Endometrial microvascular endothelial cells (primary cell): ENCODE measurements at regions not wholly inside any gene's neighbourhood (a gene's known extent, or its start where the extent isn't known, plus 50 kb on each side); places are given as distances from the start of the nearest gene placed in this dataset.
"Not testable (repeated sequence)": the region's sequence is repeated elsewhere in the genome, so short reads cannot be mapped to it uniquely, and the experiment has no call there.

ENCODE experiments used
- in situ Hi-C: cut with HindIII; loops from 2 replicates; pipeline ENCODE4 v1.10.0; 2017; ENCODE audit warnings: low sequenced_read_pairs, low pct_unique_long_range_greater_than_20kb; ENCODE audit errors: inconsistent ontology term

- in situ Hi-C loops, result no loop called here
Observed at GRCh38 chr10:9305018-9305655, 1250.6 kb downstream of the GATA3 start.

- in situ Hi-C loops, result no loop called here
Observed at GRCh38 chr10:9311702-9312499, 1257.4 kb downstream of the GATA3 start.

DNA sequence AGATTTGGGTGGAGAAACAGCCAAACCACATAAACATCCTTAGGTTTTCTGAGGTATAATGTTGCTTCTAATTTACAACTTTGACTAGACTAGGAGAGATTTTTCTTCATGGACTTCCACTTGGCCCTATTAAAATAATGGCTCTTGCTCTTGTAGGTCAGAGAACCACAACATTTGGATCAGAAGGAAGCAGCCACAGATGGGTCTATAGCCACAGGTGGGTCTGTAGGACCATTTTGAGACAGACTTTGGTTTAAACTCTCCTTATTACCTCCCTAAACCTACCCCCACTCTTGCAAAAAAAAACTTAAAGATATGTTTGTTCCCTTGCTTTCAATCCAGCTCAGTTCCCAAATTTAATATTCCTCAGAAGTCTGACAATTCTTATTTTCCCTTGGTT is 1260.8 kb downstream of the GATA3 start:
- in situ Hi-C loops, result no loop called here

- in situ Hi-C loops, result no loop called here
Observed at GRCh38 chr10:9331583-9332008, 1277.1 kb downstream of the GATA3 start.

- in situ Hi-C loops, result no loop called here
Observed at GRCh38 chr10:9334270-9334669, 1279.8 kb downstream of the GATA3 start.

- in situ Hi-C loops, result no loop called here
Observed at GRCh38 chr10:9339716-9340115, 1285.2 kb downstream of the GATA3 start.

DNA sequence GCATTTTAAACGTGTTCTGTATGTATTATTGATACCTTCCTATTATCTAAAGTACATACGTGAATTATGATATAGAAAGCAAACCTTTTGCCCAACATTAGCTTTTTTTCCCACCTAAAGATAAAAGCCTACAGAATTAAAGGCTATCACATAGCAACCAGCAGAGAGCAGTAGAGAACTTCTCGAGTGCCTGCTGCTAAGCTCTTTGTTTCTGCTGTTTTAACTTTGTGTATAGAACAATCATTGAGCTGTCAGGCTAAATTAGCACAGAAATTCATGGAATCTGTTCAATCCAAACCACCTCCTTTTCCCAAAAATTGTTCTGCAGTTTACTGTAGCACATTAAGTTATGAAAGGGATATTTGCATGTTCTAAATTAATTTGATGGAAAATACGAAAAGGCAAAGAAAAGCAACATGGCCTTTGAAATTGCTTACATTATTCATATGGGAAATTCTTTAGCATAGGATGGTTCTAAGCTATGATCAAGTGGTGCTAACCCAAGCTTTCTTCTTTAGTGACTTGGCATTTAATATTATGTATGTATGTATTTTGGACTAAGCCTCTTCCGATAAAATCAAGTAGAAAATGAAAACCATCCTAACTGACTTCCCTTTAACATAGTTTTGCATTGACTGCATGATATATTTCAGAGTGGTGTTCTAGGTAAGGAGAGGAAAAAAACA is 1288.5 kb downstream of the GATA3 start:
- in situ Hi-C loops, result no loop called here

GRCh38 chr10:9347933-9348332 is 1293.4 kb downstream of the GATA3 start:
- in situ Hi-C loops, result not testable (repeated sequence)

- in situ Hi-C loops, result no loop called here
Observed at GRCh38 chr10:9357471-9357870, 1303.0 kb downstream of the GATA3 start.

DNA sequence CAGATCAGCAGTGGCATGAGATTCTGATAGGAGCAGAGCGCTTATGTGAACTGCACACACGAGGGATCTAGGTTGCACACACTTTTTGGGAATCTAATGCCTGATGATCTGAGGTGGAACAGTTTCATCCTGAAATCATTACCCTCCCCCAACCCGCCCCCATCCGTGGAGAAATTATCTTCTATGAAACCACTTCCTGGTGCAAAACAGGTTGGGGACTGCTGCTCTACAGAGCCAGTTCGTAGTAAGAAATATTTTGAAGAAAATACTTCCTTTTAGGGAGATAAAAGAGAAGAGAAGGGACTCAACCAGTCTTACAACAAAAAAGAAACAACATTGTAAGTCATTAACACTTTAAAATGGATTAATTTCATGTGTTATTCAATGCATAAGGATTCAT is 1308.2 kb downstream of the GATA3 start:
- in situ Hi-C loops, result no loop called here

- in situ Hi-C loops, result no loop called here
Observed at GRCh38 chr10:9379183-9379582, 1324.7 kb downstream of the GATA3 start.

DNA sequence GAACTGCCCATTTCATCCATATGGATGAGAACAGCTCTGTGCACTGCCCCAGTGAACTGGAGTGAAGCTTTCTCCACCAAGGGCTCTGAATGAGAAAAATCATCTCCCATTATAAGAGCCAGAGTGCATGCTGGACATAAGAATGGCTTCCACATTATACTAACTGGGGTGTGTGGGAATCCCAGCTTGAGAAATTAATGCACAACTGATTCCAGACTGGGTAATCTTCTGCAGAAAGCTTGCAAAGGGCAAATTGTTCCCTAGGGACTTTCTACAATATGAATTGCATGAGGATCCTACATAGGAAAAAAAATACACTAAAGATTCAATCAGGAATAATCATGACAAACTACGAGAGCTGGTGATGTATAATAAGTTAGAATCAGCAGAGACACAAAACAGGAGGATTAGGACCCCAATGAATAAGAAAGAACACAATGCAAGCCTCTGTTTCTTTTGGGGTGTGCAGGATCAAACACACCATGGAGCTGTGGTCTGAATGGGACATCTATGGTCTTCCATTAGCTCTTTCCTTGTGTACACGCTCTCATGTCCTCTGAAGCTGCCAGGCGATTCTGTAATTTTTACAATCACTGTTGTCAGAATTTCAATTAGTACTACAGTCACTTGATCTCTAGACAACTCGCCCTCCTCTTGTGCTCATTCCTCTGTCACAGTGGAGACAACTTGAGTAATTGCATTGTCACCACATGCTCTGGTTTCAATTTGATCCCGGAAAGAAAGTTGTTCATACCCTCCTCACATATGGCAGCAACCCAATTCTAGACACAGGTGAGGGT is 1327.4 kb downstream of the GATA3 start:
- in situ Hi-C loops, result no loop called here

DNA sequence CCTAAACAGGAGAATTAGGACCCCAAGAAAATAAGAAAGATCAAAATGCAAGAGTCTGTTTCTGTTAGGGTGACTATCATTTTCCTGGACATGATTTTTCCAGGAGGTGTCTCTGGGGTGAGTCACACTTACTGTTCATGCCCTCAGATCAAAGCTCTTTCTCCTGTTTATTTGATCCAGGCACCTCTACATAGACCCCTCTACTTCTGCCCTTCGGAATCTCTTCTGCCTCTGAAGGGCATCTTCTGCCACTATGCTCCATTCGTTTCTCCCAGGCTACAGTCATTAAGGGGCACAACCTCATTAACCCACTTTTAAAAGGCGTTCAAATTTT is 1328.0 kb downstream of the GATA3 start:
- in situ Hi-C loops, result no loop called here

GRCh38 chr10:9390516-9390915 is 1336.0 kb downstream of the GATA3 start:
- in situ Hi-C loops, result no loop called here

- in situ Hi-C loops, result no loop called here
Observed at GRCh38 chr10:9399275-9399983, 1344.9 kb downstream of the GATA3 start.

GRCh38 chr10:9402067-9402466 is 1347.6 kb downstream of the GATA3 start:
- in situ Hi-C loops, result not testable (repeated sequence)

- in situ Hi-C loops, result not testable (repeated sequence)
Observed at GRCh38 chr10:9402507-9403195, 1348.2 kb downstream of the GATA3 start.

- in situ Hi-C loops, result not testable (repeated sequence)
Observed at GRCh38 chr10:9407201-9407600, 1352.7 kb downstream of the GATA3 start.
